Kidney epithelial cell (primary cell): ENCODE measurements at regions not wholly inside any gene's neighbourhood (a gene's known extent, or its start where the extent isn't known, plus 50 kb on each side); places are given as distances from the start of the nearest gene placed in this dataset.

ENCODE experiments used
- DNase-seq: peaks from one replicate; pipeline ENCODE4 v3.0.0-alpha.2; 2010; ENCODE audit warnings: low read depth
- H3K27me3 ChIP-seq: 2 replicates; pipeline ENCODE4 v1.6.0; 2011; ENCODE audit warnings: low read length; ENCODE audit not compliant: control insufficient read depth, insufficient read depth
- H3K36me3 ChIP-seq: 2 replicates; pipeline ENCODE4 v1.5.1; 2011; ENCODE audit warnings: low read length; ENCODE audit not compliant: control insufficient read depth, insufficient read depth
- H3K4me3 ChIP-seq: 2 replicates; pipeline ENCODE4 v1.5.1; 2011; ENCODE audit warnings: low read depth, mild to moderate bottlenecking, control low read depth, low read length
- CTCF ChIP-seq: IDR thresholded peaks from 2 replicates; pipeline ENCODE4 v1.5.1; 2011; ENCODE audit warnings: mild to moderate bottlenecking, moderate library complexity, low read length, control low read depth, inconsistent platforms; ENCODE audit not compliant: insufficient read depth, poor library complexity, severe bottlenecking

GRCh38 chr7:51685794-51686193 lies 369.2 kb upstream of the COBL start:
- TF ChIP-seq CTCF: no peak
- Histone ChIP-seq H3K4me3 (no peak overlapping the region), H3K27me3 (no peaks in the 10 kb centered on the region), H3K36me3 (no peaks in the 10 kb centered on the region)
- no peak for DNase-seq

GRCh38 chr7:51680594-51681399 lies 364.2 kb upstream of the COBL start:
- Histone ChIP-seq H3K36me3 (no peaks in the 10 kb centered on the region), H3K27me3 (no peaks in the 10 kb centered on the region), H3K4me3 (no peak overlapping the region)
- no peak for TF ChIP-seq CTCF
- DNase-seq: no peak

- H3K27me3 ChIP-seq: no peaks in the 10 kb centered on the region
- no peak for DNase-seq
- H3K36me3 ChIP-seq: no peaks in the 10 kb centered on the region
- no peak overlapping the region for H3K4me3 ChIP-seq
- no peak for TF ChIP-seq CTCF
Observed at GRCh38 chr7:51679358-51679757, 362.7 kb upstream of the COBL start.

- Histone ChIP-seq H3K4me3 (no peak overlapping the region), H3K36me3 (no peaks in the 10 kb centered on the region), H3K27me3 (no peaks in the 10 kb centered on the region)
- no peak for DNase-seq
- TF ChIP-seq CTCF: no peak
Observed at GRCh38 chr7:51666751-51667150, 350.1 kb upstream of the COBL start.

- Histone ChIP-seq H3K36me3 (no peaks in the 10 kb centered on the region), H3K27me3 (no peaks in the 10 kb centered on the region), H3K4me3 (no peak overlapping the region)
- no peak for DNase-seq
- no peak for TF ChIP-seq CTCF
Observed at GRCh38 chr7:51666266-51666665, 349.7 kb upstream of the COBL start.
